ENCODE measurements at regions not wholly inside any gene's neighbourhood (a gene's known extent, or its start where the extent isn't known, plus 50 kb on each side); places are given as distances from the start of the nearest gene placed in this dataset.

DNA sequence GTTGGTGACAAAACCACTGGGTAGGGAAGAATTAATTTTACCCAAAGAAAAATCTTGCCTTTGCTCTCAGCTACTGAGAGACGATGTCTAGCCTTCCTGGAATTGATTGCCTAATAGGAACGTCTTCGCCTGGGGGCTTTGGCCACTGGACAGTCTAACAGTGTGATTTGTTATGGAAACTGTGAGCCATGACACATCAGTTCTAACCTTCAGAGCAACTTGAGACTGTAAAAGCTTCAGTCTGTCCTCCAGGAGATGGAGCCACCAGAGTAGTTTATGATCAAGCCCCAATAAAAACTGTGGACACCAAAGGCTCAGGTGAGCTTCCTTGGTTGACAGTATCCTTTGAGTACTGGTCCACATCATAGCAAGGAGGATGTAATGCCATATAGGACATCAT lies 235.8 kb upstream of the TMCO5A start:
- TF ChIP-seq, protein P1, sequence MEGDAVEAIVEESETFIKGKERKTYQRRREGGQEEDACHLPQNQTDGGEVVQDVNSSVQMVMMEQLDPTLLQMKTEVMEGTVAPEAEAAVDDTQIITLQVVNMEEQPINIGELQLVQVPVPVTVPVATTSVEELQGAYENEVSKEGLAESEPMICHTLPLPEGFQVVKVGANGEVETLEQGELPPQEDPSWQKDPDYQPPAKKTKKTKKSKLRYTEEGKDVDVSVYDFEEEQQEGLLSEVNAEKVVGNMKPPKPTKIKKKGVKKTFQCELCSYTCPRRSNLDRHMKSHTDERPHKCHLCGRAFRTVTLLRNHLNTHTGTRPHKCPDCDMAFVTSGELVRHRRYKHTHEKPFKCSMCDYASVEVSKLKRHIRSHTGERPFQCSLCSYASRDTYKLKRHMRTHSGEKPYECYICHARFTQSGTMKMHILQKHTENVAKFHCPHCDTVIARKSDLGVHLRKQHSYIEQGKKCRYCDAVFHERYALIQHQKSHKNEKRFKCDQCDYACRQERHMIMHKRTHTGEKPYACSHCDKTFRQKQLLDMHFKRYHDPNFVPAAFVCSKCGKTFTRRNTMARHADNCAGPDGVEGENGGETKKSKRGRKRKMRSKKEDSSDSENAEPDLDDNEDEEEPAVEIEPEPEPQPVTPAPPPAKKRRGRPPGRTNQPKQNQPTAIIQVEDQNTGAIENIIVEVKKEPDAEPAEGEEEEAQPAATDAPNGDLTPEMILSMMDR (IDR thresholded peaks at IDR 0.05): no peak
- TF ChIP-seq, protein P2, sequence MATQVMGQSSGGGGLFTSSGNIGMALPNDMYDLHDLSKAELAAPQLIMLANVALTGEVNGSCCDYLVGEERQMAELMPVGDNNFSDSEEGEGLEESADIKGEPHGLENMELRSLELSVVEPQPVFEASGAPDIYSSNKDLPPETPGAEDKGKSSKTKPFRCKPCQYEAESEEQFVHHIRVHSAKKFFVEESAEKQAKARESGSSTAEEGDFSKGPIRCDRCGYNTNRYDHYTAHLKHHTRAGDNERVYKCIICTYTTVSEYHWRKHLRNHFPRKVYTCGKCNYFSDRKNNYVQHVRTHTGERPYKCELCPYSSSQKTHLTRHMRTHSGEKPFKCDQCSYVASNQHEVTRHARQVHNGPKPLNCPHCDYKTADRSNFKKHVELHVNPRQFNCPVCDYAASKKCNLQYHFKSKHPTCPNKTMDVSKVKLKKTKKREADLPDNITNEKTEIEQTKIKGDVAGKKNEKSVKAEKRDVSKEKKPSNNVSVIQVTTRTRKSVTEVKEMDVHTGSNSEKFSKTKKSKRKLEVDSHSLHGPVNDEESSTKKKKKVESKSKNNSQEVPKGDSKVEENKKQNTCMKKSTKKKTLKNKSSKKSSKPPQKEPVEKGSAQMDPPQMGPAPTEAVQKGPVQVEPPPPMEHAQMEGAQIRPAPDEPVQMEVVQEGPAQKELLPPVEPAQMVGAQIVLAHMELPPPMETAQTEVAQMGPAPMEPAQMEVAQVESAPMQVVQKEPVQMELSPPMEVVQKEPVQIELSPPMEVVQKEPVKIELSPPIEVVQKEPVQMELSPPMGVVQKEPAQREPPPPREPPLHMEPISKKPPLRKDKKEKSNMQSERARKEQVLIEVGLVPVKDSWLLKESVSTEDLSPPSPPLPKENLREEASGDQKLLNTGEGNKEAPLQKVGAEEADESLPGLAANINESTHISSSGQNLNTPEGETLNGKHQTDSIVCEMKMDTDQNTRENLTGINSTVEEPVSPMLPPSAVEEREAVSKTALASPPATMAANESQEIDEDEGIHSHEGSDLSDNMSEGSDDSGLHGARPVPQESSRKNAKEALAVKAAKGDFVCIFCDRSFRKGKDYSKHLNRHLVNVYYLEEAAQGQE (IDR thresholded peaks at IDR 0.05; ENCODE audit: insufficient read depth in 1 of 2, low read depth in 2 of 2, low read length in 1 of 2): no peak

Measured in Panc1 (cell line).